GM18519 (cell line): ENCODE measurements at regions not wholly inside any gene's neighbourhood (a gene's known extent, or its start where the extent isn't known, plus 50 kb on each side); places are given as distances from the start of the nearest gene placed in this dataset.

Source experiments
- ATAC-seq: cut with Tn5 transposase; IDR thresholded peaks from one replicate; pipeline ENCODE4 v1.9.1; 2021; ENCODE audit warnings: mild to moderate bottlenecking, moderate library complexity; ENCODE audit not compliant: unreplicated experiment, low FRiP score

DNA sequence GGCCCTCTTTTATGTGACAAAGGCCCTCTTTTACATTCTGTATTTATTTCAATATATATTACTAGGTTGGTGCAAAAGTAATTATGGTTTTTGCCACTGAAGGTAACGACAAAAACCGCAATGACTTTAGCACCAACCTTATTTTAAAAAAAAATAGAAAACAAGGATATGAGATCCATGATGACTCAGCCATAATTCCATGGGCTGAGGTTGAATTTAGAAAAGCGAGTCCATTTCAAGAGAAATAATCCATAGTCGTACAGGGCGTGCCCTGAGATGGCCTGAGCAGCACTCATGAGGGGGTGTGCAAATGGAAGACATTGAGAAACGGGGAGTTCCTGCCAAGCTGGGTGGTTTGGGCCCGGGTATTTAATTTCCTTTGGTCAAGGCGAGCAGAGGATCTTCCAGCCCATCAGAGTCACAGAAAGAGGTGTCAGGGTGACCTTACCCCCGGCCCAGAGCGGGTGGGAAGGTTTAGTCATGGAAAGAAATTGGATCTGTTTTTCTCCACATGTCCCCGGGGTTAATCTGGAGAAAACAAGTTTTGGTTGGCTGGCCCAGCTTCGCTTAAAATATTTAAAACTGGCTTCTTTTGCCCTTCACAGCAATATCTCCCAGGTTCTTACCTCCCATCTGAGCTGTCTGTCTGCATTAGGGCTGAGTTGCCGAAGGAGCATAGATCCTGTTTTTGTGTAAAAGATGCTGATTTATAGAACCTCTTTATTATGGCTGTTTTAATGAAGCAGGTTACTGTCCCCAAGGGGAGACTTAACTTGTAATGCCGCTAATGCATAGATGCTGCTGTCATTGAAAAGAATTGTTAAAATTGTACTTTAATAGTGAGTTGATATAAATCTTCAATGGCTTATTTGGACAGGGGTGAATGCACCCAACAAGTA is 255.6 kb downstream of the PREX1 start:
- ATAC-seq: no peak

DNA sequence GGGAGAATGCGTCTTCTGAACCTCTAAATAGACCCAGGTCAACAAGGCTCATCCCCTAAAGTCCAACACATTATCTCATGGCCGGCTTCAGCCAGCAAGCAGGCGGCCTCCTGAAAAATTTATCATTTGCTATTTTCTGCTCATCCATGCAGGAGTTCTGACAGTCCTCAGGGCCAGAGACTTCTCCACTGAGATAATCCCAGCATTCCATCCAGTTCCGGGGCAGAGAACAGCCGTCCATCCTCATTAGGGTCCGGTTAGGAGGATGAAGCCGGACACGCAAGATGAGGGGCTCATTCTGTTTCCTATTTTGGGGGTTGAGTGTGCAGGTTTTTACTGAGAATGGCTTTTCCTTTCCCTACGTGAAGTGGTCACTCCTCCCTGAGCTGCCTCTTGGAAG is 258.1 kb downstream of the PREX1 start:
- no peak for ATAC-seq

DNA sequence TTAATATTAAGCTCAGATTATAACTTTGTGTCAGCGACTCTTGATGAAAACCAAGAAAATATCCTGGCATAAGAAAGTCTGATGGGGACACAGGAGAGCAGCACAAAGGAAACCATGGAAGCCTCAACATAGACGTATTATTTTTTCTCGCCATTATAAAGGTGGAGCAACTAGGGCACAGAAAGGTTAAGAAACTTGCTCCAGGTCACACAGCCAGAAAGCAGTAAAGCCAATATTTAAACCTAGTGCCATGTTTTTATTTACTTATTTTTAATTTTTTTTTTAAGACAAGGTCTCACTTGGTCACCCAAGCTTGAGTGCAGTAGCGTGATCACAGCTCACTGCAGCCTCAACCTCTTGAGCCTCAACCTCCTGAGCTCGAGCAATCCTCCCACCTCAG is 259.3 kb downstream of the PREX1 start:
- ATAC-seq: no peak

DNA sequence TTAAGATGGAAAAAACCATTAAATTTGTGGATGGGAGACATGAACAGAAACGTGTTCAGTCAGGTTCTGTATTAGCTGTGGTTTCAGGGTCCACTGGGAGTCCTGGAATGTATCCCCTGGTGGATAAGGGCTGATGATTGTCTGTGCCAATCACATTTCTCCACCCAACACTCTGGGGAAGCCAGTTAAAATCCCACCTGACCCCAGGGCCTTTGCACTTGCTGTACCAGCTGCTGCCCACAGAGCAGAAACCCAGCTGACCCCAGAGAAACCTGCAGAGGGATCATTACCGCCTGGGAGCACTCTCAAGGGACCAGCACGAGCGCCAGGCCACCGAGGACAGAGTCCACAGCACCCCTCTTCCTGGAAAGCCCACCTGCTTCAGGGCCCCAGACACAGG is 260.7 kb downstream of the PREX1 start:
- no peak for ATAC-seq

DNA sequence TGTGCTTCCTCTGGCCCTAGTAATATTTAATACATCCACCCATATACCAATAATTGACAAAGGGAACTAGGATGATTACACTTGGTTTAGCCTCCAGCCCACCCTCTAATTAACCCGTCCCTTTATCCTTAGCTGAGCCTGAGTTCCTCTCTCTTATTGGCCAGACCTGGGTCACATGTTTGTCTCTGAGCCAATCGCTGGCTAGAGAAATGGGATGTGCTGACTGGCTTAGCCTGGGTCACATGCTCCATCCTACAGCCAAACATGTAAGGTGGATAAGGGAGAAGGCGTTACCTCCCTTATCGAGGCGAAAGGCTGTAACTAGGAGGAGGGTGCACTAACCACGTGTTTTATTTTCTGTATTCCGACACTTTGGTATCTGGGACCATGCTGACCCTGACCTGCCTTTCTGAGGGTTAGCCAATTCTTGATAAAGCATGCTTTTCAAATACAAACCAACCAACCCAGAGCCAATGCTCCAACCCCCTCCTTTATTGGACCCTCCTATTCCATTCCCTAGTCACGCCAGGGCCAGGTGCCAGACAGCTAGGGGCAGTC is 262.7 kb downstream of the PREX1 start:
- ATAC-seq: no peak

DNA sequence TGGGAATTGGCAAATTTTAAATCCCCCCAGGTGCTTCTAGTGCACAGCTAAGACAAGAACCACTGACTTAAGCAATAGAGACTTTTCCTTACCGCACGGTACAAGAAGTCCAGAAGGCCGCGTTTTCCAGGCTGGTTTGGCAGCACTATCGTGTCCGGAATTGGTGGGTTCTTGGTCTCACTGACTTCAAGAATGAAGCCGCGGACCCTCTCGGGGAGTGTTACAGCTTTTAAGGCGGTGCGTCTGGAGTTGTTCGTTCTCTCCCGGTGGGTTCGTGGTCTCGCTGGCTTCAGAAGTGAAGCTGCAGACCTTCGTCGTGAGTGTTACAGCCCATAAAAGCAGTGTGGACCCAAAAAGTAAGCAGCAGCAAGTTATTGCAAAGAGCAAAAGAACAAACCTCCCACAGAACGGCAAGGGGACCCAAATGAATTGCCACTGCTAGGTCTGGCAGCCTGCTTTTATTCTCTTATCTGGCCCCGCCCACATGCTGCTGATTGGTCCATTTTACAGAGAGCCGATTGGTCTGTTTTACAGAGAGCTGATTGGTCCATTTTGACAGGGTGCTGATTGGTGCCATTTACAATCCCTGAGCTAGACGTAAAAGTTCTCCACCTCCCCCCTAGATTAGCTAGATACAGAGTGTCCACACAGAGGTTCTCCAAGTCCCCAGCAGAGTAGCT is 264.5 kb downstream of the PREX1 start:
- no peak for ATAC-seq

DNA sequence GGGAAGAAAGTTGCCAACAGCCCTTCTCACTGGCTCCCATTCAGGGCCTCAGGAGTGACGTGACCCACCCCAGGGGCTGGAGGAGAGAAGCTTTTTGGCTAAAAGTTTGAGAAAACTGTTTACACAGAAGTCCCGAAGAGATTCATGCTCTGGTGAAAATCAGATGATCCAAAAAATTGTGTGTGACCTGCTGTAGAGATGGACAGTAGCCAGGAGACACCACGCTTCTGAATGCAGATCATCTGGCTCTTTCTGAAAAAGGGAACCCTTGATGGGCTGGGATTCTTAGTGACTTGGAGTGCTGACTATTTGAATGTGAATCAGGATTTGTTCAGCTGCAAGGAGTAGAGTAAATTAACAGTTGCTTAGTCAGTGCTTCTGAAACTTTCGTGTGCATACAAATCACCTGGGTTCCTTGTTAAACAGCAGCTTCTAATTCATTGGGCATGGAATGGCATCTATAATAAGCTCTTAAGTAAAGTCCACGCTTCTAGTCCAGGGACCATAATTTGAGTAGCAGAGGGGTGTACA is 265.1 kb downstream of the PREX1 start:
- no peak for ATAC-seq

DNA sequence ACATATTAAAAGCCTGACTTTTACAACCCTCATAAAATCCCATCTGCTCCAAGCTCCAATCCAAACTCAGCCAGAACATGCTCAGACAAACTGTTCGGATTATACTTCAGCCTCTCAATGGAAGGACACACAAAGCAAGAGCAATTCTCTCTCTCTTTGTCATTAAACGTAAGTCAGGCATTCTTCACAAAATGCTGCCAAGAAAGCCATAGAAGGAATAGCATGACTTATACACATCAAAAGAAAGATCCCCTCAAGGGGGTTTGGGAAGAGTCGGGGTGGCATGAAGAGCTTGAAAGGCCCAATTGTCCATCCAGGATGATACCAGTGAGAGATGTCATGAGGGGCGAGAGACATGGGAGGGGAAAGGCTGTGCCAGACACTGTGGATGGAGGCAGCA is 268.9 kb downstream of the PREX1 start:
- ATAC-seq: no peak

DNA sequence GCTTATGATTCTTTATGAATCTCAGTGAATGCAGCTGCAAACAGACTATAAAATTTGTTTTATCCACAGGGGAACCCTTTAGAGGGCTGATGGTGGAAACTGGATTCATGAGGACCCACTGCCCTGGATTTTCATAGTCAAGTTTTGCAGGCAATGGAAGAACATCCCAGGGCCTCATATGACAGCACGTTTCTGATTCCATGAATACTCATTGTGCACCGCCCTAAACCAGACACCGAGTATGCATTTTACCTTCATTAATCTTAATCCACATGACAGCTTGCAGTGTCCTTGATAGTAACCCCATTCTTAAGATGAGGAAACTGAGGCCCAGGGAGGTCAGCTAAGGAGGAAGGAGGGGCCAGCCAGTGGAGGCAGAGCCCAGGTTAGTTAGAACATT is 270.4 kb downstream of the PREX1 start:
- no peak for ATAC-seq

DNA sequence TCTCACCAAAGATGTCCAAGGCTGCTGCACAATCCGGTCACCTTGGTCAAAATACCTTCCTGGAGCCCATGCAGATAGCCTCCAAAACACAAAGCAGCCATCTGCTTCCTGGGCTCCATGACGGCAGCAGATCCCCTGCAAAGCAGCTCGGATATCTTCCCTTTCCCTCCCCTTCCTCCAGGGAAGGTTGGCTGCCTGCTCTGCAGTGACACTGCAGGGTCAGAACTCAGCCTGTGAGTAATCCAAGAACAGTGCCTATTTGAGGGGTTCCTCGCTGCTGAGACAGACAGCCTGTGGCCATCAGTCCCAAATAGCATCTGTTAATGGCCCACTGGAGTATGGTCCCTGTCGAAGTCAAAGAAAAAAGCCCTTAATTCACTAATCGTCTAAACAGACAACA is 270.8 kb downstream of the PREX1 start:
- ATAC-seq: no peak

DNA sequence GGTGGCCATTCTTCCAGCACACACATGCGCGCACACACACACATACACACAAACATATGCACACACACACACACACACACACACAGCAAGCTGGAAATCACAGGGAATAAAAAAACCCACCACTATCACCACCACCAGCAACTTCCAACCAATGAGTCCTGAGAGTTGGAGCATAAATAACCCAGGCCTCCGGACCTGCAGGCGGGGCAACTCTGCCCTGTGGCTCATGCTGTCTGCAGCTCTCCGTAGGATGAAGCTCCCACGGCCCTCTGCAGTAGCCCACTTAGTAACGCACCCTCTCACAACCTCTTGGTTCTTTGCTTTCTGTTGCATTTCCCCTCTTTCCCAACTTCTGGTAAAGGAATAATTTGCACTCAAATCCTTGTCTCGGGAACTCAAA is 275.2 kb downstream of the PREX1 start:
- ATAC-seq: no peak

DNA sequence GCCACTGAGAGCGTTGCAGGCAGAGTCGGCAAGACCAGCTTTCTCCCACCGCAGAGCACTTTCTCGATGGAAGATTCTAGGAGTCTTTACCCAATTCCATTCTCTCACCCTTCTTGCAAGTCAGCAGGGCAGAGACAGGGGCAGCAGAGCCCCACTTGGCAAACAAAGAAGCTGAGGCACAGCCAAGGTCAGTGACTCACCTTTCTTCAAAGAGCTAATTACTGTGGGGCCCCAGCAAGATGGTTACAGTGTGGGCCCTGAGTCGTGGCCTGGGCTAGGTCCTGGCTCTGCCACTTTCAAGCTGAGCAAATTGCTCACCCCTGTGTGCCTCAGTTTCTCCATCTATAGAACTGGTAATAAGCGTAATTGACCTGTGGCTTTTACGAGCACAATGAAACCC is 277.0 kb downstream of the PREX1 start:
- no peak for ATAC-seq

DNA sequence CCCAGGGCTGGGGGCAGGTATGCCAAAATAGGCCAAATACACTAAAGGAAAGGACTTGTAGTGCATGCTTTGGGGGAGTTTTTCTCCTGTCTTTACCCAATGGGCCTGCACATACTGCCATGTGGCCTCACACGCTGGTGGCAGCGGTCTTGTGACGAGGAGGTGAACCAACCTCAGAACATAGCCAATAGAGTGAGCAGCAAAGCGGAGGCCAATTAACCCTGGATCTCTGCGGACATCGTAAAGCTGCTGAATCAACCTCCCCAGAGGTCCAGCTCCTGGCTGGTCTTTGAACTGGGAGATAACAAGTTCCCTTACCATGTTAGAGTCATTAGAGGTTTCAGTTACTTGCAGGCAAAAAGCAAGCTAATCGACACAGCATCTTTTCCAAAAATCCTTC is 280.1 kb downstream of the PREX1 start:
- no peak for ATAC-seq

DNA sequence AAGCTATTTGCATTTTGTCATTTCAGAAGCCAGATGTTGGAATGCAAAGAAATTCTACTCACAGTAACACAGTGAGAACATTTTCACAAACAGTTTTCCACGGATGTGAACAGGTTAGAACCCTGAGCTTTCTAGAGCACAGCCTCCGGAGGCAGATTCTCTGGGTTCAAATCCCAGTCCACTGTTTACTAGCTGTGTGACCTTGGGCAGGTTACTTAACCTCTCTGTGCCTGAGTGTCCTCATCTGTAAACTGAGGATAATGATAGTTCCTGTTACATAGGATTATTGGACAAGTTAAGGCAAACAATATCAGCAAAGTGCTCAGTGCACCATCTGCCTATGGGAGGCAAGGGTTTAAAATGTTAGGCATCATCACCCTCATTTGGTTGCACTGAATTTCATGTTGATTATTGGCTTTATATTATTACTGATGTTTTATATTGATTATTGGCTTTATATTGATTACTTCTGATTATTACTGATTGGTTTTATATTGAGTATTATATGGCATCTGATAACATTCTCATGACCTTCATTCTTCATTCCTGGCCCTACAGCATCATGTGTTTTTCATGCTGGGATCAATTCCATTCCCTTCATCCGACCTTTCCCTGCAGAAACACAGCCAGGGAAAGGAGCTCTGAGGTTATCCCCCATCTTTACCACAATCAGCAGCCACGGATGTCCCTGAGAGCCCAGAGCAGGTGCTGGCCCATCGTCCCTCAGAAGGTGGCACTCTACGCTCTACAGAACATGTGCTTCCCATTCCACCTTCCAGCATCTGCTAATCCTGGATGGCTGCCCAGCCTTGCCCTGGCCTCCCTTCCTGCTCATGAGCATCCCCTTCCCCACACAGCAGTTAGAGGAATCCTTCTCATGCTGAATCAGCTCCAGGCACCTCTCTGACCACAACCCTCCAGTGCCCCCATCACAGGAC is 283.1 kb downstream of the PREX1 start:
- ATAC-seq: no peak

DNA sequence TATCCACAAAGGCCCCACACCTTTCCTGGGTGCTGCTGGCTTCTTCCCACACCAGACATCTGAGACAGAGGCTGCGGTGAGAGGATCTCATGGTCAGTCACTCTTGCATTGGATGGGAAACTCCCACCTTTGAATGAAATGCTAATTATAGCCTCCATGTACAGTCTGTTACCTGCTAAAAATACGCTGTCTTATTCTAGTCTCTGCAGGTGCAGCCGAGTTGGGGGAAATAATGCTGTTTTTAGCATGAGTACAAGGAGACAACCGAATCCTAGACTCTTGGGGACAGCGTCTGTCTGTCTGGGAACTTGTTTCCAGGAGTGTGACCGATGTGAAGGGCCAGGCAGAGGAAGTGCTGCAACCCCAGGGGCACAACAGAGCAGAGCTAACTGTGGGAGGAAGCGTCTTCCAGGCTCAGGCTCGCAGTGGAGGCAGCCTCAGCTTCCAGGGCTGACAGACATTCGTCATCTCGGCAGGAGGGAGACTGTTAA is 286.2 kb downstream of the PREX1 start:
- ATAC-seq: no peak

DNA sequence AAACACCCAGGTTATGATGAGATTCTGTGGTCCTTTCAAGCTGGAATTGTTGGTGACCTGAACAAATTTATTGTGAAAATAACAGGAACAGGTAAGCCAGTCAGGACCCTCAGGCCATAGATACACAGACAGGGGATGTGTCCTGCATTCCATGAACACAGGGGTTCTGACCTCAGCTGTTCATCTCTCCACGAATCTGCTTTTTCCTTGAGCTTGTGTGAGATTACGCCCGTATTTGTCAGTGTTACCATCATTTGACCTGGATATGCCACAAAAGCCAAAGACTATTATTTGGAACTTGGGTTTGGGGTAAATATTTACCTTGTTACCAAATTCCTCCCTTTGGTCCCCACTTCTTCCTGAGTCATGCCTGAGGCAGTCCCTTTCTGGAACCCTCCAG is 288.9 kb downstream of the PREX1 start:
- no peak for ATAC-seq

DNA sequence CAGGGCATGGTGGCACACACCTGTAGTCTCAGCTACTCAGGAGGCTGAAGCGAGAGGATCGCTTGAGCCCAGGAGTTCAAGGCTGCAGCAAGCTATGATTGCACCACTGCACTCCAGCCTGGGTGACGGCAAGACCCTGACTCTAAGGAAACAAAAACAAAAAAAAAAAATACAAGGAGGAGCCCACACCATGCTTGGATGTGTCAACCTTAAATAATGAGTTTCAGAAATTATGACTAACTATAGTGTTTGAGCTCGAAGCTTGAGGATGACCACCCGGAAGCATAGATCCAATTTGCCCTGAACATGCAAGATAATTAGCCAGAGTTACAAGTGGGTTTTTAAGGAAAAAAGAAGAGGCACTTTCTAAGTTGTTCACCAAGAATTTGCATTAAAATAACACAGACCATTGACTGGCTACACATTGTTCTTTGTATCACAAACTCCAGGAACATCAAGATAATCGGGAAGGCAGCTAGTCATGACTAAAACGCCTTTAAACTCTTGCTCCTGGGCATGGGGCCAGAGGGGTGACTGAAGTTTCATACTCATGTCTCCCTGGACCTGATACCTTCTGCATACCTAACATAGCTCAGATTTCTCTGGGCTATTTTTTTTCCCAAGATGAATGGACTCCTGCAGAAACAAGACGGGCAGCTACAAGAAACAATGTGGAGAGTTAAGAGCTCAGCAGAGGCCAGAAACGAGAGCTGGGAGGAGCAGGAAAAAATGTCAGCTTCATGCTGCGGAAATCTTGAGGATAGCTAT is 289.6 kb downstream of the PREX1 start:
- no peak for ATAC-seq

DNA sequence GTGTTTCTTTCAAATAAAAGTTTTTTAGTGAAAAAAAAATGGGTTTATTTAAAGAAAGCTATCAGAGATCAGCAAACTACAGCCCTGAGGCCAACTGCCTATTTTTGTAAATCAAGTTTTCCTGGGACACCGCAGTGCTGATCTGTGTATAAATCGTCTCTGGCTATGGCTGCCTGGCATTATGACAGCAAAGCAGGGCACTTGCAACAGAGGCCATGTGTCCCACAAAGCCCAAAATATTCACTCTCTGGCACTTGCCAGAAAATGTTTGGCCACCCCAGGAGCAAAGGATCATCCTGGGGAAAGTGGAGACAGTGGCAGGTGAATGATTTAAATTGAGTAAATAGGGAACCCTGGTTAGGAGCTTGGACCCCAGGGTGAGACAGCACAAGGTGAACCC is 291.6 kb downstream of the PREX1 start:
- ATAC-seq: no peak

DNA sequence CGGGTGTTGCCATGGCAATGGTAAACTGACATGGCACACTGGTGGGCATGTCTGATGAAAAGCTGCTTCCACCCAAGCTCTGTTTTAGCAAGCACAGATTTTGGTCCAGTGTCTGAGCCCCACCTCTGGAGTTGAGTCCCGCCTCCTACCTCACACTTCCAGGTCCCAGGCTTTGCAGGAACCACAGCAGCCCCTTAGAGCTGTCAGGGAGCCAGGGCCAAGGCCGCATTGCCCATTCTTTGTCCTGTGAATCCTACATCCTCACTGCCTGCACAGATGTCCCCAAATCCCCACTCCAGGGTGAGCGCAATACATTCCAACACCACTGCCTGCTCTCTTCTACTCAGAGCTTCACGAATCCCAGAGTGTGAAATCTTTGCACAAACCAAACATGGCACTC is 292.2 kb downstream of the PREX1 start:
- no peak for ATAC-seq

DNA sequence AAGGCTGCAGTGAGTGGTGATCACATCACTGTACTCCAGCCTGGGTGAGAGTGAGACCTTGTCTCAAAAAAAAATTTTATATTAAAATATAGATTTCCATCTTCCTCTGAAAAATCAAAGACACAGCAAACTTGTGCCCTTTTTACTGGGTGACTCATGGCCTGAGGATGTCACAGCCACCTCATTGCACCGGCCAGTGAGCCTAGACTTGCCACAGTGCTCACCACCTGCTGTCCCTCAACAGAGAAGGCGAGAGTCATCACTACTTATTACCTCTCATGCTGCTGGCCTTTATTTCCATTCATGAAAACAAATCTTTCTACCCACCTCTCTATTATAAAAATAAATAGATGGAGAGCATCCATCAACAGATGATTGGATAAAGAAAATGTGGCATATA is 295.8 kb downstream of the PREX1 start:
- no peak for ATAC-seq
